ENCODE measurements at regions not wholly inside any gene's neighbourhood (a gene's known extent, or its start where the extent isn't known, plus 50 kb on each side); places are given as distances from the start of the nearest gene placed in this dataset.

DNA sequence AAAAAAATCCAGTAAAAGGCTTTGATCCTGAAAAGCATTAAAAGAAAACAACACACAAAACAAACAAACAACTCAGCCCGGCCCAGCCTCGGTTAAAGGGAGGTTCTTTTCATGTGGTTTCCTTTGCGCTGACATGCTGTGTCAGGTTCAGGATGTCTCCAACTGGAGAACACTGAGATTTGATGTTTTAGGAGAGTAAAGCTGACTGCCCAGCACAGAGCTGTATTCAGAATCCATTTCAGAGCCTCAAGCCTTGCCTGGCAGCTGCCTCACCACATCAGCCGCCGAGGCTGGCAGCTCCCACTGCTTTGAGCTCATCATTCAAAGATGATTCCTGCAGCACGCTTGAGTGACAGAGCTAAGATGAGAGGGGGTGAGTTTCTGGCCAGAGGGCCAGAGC, 205.8 kb upstream of the LYZL1 start:
- TF ChIP-seq, protein P1, sequence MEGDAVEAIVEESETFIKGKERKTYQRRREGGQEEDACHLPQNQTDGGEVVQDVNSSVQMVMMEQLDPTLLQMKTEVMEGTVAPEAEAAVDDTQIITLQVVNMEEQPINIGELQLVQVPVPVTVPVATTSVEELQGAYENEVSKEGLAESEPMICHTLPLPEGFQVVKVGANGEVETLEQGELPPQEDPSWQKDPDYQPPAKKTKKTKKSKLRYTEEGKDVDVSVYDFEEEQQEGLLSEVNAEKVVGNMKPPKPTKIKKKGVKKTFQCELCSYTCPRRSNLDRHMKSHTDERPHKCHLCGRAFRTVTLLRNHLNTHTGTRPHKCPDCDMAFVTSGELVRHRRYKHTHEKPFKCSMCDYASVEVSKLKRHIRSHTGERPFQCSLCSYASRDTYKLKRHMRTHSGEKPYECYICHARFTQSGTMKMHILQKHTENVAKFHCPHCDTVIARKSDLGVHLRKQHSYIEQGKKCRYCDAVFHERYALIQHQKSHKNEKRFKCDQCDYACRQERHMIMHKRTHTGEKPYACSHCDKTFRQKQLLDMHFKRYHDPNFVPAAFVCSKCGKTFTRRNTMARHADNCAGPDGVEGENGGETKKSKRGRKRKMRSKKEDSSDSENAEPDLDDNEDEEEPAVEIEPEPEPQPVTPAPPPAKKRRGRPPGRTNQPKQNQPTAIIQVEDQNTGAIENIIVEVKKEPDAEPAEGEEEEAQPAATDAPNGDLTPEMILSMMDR (IDR thresholded peaks at IDR 0.05), result no peak
- intact Hi-C loops (cut with DNase I; ENCODE audit: low total_unique reads), result no loop called here
- no peak overlapping the region for H3K27ac ChIP-seq

DNA sequence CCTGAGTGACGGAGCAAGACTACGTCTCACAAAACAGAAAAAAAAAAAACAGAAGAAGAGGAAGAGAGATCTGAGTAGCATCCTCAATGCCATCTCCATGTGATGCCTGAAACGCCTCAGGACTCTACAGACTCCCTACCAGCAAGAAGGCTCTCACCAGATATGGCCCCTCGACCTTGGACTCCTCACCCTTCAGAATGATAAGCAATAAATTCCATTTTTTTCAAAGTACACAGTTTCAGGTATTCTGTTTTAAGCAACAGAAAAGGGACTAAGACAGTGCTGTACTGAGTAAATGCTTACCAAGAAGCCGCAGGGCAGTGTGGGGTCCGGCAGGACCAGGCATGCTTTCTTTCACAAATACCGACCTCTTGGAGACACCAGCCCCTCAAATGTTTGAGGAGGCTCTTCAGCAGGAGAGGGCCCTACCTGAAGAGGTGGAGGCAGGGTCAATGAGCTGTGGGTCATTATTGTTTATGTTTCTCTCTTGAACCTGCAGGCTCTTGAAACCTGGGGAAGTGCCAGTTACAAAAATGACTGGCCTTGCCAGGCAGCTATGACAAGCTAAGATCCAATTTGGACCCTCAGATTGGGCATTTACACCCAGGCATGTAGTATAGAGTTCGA, 204.1 kb upstream of the LYZL1 start:
- Histone ChIP-seq H3K9me3 (no peaks in the 10 kb centered on the region), H3K36me3 (ENCODE audit: low read depth, missing control alignments) (no peaks in the 10 kb centered on the region), H3K4me3 (no peak overlapping the region), H3K4me1 (no peaks in the 10 kb centered on the region), H3K27me3 (no peaks in the 10 kb centered on the region), H3K27ac (no peak overlapping the region)
- TF ChIP-seq POLR2A (IDR thresholded peaks at IDR 0.05), result no peak
- TF ChIP-seq, protein P1 (IDR thresholded peaks at IDR 0.05), result no peak
- WGBS, 2 donors, result 75 to 88% methylated on average over 8 of the region's 8 CpGs
- no peak for DNase-seq
- intact Hi-C loops (cut with DNase I; ENCODE audit: low total_unique reads), result no loop called here

More for the DNA sequence above, 205.8 kb upstream of the LYZL1 start:
- no peak for DNase-seq
- H3K4me1 ChIP-seq, result no peaks in the 10 kb centered on the region
- no peaks in the 10 kb centered on the region for H3K27me3 ChIP-seq
- 80 to 83% methylated on average over 6 of the region's 6 CpGs for WGBS, 2 donors
- H3K4me3 ChIP-seq, result no peak overlapping the region
- H3K36me3 ChIP-seq (ENCODE audit: low read depth, missing control alignments), result no peaks in the 10 kb centered on the region
- H3K9me3 ChIP-seq, result no peaks in the 10 kb centered on the region

DNA sequence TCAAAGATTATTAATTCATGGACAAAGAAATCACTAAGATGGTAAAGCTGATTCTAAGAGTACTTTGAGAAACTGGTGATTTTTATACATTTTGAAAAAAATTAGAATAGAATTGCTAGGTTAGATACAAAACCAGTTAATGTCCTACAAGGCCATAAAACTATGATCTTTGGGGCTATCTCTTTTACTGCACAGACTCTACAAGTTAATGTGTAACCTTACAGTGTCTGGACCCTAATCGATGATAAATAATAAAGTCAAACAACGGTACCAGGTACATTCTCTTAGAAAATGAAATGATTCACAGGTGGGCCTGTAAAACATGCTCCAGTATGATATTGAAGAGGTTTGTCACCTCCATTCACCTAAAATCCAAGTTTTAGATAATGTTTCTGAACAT, 199.8 kb upstream of the LYZL1 start:
- no peak for DNase-seq
- WGBS, 2 donors, result 88 to 91% methylated on average over 2 of the region's 2 CpGs
- H3K4me1 ChIP-seq, result no peaks in the 10 kb centered on the region
- no peaks in the 10 kb centered on the region for H3K36me3 ChIP-seq (ENCODE audit: low read depth, missing control alignments)
- H3K4me3 ChIP-seq, result no peak overlapping the region
- H3K9me3 ChIP-seq, result no peaks in the 10 kb centered on the region
- no peak overlapping the region for H3K27ac ChIP-seq
- intact Hi-C loops (cut with DNase I; ENCODE audit: low total_unique reads), result no loop called here
- TF ChIP-seq, protein P1 (IDR thresholded peaks at IDR 0.05), result no peak
- no peak for TF ChIP-seq POLR2A (IDR thresholded peaks at IDR 0.05)
- H3K27me3 ChIP-seq, result no peaks in the 10 kb centered on the region

DNA sequence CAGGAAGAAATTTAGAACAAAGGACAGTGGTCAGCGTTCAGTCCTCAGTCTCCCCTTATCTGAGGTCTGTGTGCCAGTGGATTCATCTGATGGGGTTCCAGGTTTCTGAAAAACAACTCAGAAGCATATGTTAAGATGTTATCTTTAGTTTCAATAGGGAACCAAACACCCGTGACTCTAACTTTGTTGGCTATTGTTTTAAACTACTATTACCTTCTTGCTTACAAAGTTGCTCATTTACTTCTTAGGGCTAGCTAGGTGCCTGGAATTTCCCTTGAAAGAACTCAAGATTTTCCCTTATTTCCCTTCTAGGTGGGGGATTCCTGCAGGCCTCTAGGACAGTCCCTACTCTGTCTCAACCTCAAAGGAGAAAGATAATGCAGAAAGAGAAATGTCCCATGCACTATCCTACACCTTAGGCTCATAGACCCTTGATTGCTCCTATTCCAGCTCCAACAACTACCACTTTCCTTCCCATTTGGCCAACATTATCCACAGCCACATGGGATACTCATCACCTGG, 192.5 kb upstream of the LYZL1 start:
- DNase-seq, result no peak
- intact Hi-C loops (cut with DNase I; ENCODE audit: low total_unique reads), result no loop called here

More for the DNA sequence above, 192.5 kb upstream of the LYZL1 start:
- no peaks in the 10 kb centered on the region for H3K36me3 ChIP-seq (ENCODE audit: low read depth, missing control alignments)
- H3K4me1 ChIP-seq, result no peaks in the 10 kb centered on the region
- no peak overlapping the region for H3K4me3 ChIP-seq
- no peak overlapping the region for H3K27ac ChIP-seq
- no peaks in the 10 kb centered on the region for H3K27me3 ChIP-seq
- WGBS, 2 donors, result 80% methylated on average over 2 of the region's 2 CpGs
- TF ChIP-seq, protein P1 (IDR thresholded peaks at IDR 0.05), result no peak
- TF ChIP-seq POLR2A (IDR thresholded peaks at IDR 0.05), result no peak
- H3K9me3 ChIP-seq, result no peaks in the 10 kb centered on the region
